RWPE1 (cell line): ENCODE measurements at regions not wholly inside any gene's neighbourhood (a gene's known extent, or its start where the extent isn't known, plus 50 kb on each side); places are given as distances from the start of the nearest gene placed in this dataset.

Experiments
- CTCF ChIA-PET: fragments of 350-600 bp; sonication (Branson Sonifier 250); formaldehyde crosslinking; extraction: SDS; loops from one replicate; lab custom pipeline; 2021; lab: Yijun Ruan, JAX
- POLR2A ChIA-PET: fragments of 400-600 bp; formaldehyde crosslinking; extraction: SDS; loops from one replicate; lab custom pipeline; 2020; ENCODE audit warnings: antibody characterized with exemption; ENCODE audit not compliant: low non-redundant PET; lab: Yijun Ruan, JAX
- DNase-seq: peaks from one replicate; pipeline ENCODE4 v3.0.0; 2012; ENCODE audit warnings: low spot score
- H3K27ac ChIP-seq: fragments of 450-650 bp; 2 replicates; pipeline ENCODE4 v1.5.1; 2017
- CTCF ChIP-seq: fragments of 450-650 bp; conservative IDR thresholded peaks from 2 replicates; pipeline ENCODE4 v1.5.1; 2017; ENCODE audit warnings: low read depth, mild to moderate bottlenecking

GRCh38 chr18:51383116-51383515 lies 185.6 kb upstream of the MEX3C start:
- CTCF ChIA-PET: interaction anchor here (0.7 kb wide), 1 partner anchor 9 kb away, joined by 3 read pairs; no protein-coding TSS in a partner anchor
- TF ChIP-seq CTCF: no peak
- no peak for DNase-seq
- POLR2A ChIA-PET: no interaction called here
- H3K27ac ChIP-seq: no peak overlapping the region

GRCh38 chr18:51383711-51384110 lies 186.2 kb upstream of the MEX3C start:
- TF ChIP-seq CTCF: no peak
- DNase-seq: no peak
- ChIA-PET POLR2A (no interaction called here), CTCF (interaction anchor here (0.7 kb wide), 1 partner anchor 8 kb away, joined by 3 read pairs; no protein-coding TSS in a partner anchor)
- no peak overlapping the region for H3K27ac ChIP-seq

- TF ChIP-seq CTCF: no peak
- no peak for DNase-seq
- POLR2A ChIA-PET: interaction anchor here (0.6 kb wide), 1 partner anchor 48 kb away, joined by 3 read pairs; no protein-coding TSS in a partner anchor
- no peak overlapping the region for H3K27ac ChIP-seq
- CTCF ChIA-PET: interaction anchor here (0.6 kb wide), 1 partner anchor 22 kb away, joined by 3 read pairs; no protein-coding TSS in a partner anchor
These were observed 187.8 kb upstream of the MEX3C start for GRCh38 chr18:51385270-51385669.

GRCh38 chr18:51390702-51391101 lies 193.2 kb upstream of the MEX3C start:
- no peak overlapping the region for H3K27ac ChIP-seq
- ChIA-PET POLR2A (no interaction called here), CTCF (no interaction called here)
- TF ChIP-seq CTCF: no peak
- no peak for DNase-seq

- no peak overlapping the region for H3K27ac ChIP-seq
- ChIA-PET POLR2A (no interaction called here), CTCF (no interaction called here)
- DNase-seq: no peak
- no peak for TF ChIP-seq CTCF
These were observed 193.7 kb upstream of the MEX3C start for GRCh38 chr18:51391215-51391614.

GRCh38 chr18:51391731-51392130 lies 194.2 kb upstream of the MEX3C start:
- ChIA-PET CTCF (interaction anchor here (0.6 to 1.2 kb wide), 2 partner anchors 8 to 634 kb away, joined by 3 to 7 read pairs; no protein-coding TSS in a partner anchor), POLR2A (no interaction called here)
- no peak overlapping the region for H3K27ac ChIP-seq
- TF ChIP-seq CTCF: no peak
- DNase-seq: no peak
